ENCODE measurements at regions not wholly inside any gene's neighbourhood (a gene's known extent, or its start where the extent isn't known, plus 50 kb on each side); places are given as distances from the start of the nearest gene placed in this dataset.

DNA sequence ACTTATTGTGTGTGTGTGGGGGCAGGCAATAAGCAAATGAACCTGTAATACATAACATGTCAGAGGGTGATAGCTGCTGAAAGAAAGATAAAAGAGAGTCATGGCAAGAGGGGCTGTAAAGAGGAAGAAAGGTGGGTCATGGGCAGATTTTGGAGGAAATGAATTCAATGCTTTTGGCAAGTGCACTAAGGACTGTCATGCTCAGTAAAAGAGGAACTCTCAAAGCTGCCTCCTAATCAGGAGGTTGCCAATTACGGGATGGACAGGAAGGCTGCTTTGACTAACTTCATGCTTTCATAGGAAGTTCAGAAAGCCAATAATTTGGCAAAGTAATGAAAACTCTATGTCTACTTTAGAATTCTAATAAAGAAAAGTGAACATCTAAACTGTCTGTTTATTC lies 401.2 kb downstream of the SH2D4B start:
- TF ChIP-seq, protein P1, sequence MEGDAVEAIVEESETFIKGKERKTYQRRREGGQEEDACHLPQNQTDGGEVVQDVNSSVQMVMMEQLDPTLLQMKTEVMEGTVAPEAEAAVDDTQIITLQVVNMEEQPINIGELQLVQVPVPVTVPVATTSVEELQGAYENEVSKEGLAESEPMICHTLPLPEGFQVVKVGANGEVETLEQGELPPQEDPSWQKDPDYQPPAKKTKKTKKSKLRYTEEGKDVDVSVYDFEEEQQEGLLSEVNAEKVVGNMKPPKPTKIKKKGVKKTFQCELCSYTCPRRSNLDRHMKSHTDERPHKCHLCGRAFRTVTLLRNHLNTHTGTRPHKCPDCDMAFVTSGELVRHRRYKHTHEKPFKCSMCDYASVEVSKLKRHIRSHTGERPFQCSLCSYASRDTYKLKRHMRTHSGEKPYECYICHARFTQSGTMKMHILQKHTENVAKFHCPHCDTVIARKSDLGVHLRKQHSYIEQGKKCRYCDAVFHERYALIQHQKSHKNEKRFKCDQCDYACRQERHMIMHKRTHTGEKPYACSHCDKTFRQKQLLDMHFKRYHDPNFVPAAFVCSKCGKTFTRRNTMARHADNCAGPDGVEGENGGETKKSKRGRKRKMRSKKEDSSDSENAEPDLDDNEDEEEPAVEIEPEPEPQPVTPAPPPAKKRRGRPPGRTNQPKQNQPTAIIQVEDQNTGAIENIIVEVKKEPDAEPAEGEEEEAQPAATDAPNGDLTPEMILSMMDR (IDR thresholded peaks at IDR 0.05; ENCODE audit: low read length): no peak
- TF ChIP-seq EZH2 (IDR thresholded peaks at IDR 0.05; ENCODE audit: borderline replicate concordance, low read length): no peak
